ENCODE measurements at regions not wholly inside any gene's neighbourhood (a gene's known extent, or its start where the extent isn't known, plus 50 kb on each side); places are given as distances from the start of the nearest gene placed in this dataset.

GRCh38 chr20:6704132-6704861 is 63.2 kb upstream of the BMP2 start:
- H4K12ac ChIP-seq (ENCODE audit: low read depth, low read length): no peak overlapping the region
- H3K36me3 ChIP-seq (ENCODE audit: control insufficient read depth in 1 of 2, insufficient read depth in 2 of 2, low read length in 2 of 2): no peaks in the 10 kb centered on the region
- no peak overlapping the region for H4K91ac ChIP-seq (ENCODE audit: low read depth, low read length)
- no peaks in the 10 kb centered on the region for H3K27me3 ChIP-seq (ENCODE audit: insufficient read depth, low read length)
- H3K14ac ChIP-seq (ENCODE audit: low read length): no peak overlapping the region
- DNase-seq: no peak
- no peak overlapping the region for H3K9ac ChIP-seq (ENCODE audit: low read length)
- no peak overlapping the region for H3K23ac ChIP-seq (ENCODE audit: low read length)
- H3K4me3 ChIP-seq (ENCODE audit: low read depth, low read length): no peak overlapping the region
- no peak overlapping the region for H2AFZ ChIP-seq (ENCODE audit: insufficient read depth, low read length, poor library complexity)
- no peak overlapping the region for H2BK5ac ChIP-seq (ENCODE audit: low read depth, low read length, poor library complexity)
- H3K18ac ChIP-seq (ENCODE audit: low read length): no peak overlapping the region
- H3K4me1 ChIP-seq (ENCODE audit: control insufficient read depth in 1 of 2, insufficient read depth in 2 of 2, low read length in 2 of 2): peaks cover 8 to 14% of the 10 kb centered on the region in 2 experiments
- no peaks in the 10 kb centered on the region for H3K9me3 ChIP-seq (ENCODE audit: insufficient read depth, low read depth, low read length)
- no peaks in the 10 kb centered on the region for H3K79me1 ChIP-seq (ENCODE audit: low read length)
- WGBS (ENCODE audit: extremely low coverage, insufficient coverage, insufficient read length): no CpG with 5 or more reads among the region's 6 CpGs
- no peak overlapping the region for H3K27ac ChIP-seq (ENCODE audit: low read depth, low read length)
- no peak overlapping the region for H3K4me2 ChIP-seq (ENCODE audit: low read length)
- no peak overlapping the region for H3K4ac ChIP-seq (ENCODE audit: low read depth, low read length)
- no peak overlapping the region for H2AK5ac ChIP-seq (ENCODE audit: low read length)
- H4K8ac ChIP-seq (ENCODE audit: low read depth, low read length): no peak overlapping the region
- no peaks in the 10 kb centered on the region for H3K79me2 ChIP-seq (ENCODE audit: control insufficient read depth, insufficient read depth, low read length, poor library complexity)
- H2BK12ac ChIP-seq (ENCODE audit: low read length): no peak overlapping the region
- H2BK120ac ChIP-seq (ENCODE audit: insufficient read depth, low read length, poor library complexity): no peak overlapping the region

DNA sequence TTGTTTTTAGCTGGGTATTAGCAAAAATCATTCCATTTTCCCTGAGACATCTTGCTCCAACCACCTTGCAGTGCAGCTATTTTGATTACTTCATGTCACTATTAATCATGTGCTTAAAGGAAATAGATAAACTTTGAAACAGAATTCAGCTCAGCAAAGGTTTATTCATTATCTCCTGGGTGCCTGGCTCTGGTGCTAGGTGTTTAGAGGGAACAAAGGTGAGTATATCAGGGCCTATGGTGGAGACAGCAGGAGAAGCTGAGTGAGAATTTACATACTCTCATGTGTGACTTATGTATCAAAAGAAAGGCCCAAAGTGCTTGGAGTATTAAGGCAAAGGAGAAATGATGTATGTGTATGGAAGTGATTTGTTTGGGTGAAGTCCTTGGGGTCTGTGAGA is 63.8 kb upstream of the BMP2 start:
- Histone ChIP-seq H4K91ac (ENCODE audit: low read depth, low read length) (no peak overlapping the region), H3K79me1 (ENCODE audit: low read length) (no peaks in the 10 kb centered on the region), H3K14ac (ENCODE audit: low read length) (no peak overlapping the region), H2BK12ac (ENCODE audit: low read length) (no peak overlapping the region), H3K9me3 (ENCODE audit: insufficient read depth, low read depth, low read length) (no peaks in the 10 kb centered on the region), H2BK120ac (ENCODE audit: insufficient read depth, low read length, poor library complexity) (no peak overlapping the region), H4K12ac (ENCODE audit: low read depth, low read length) (no peak overlapping the region), H3K4me3 (ENCODE audit: low read depth, low read length) (no peak overlapping the region), H3K18ac (ENCODE audit: low read length) (no peak overlapping the region), H2AFZ (ENCODE audit: insufficient read depth, low read length, poor library complexity) (no peak overlapping the region), H3K36me3 (ENCODE audit: control insufficient read depth in 1 of 2, insufficient read depth in 2 of 2, low read length in 2 of 2) (no peaks in the 10 kb centered on the region), H3K4me2 (ENCODE audit: low read length) (no peak overlapping the region), H3K27me3 (ENCODE audit: insufficient read depth, low read length) (no peaks in the 10 kb centered on the region), H2AK5ac (ENCODE audit: low read length) (no peak overlapping the region), H3K9ac (ENCODE audit: low read length) (no peak overlapping the region), H3K27ac (ENCODE audit: low read depth, low read length) (no peak overlapping the region), H3K79me2 (ENCODE audit: control insufficient read depth, insufficient read depth, low read length, poor library complexity) (no peaks in the 10 kb centered on the region), H3K23ac (ENCODE audit: low read length) (no peak overlapping the region), H4K8ac (ENCODE audit: low read depth, low read length) (no peak overlapping the region), H3K4me1 (ENCODE audit: control insufficient read depth in 1 of 2, insufficient read depth in 2 of 2, low read length in 2 of 2) (peaks cover 8 to 14% of the 10 kb centered on the region in 2 experiments), H3K4ac (ENCODE audit: low read depth, low read length) (no peak overlapping the region), H2BK5ac (ENCODE audit: low read depth, low read length, poor library complexity) (no peak overlapping the region)
- no peak for DNase-seq

DNA sequence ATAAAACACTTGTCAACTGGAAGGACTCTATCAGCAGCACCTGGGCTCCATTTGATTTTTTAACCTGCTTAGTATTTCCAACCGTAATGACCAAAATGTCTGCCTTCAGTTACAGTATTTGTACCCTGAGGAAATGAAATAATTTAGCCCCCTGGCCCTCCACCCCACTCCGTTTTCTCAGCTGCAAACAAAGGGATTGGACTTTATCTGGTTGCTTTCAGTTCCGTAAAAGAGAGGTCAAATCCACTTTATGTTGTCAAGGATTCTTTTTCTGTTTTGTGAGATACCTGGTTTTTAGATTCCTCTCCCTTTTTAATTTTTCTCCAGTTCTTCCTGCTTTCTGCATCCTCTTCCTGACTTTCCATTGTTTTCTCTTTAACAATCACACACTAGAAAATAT is 64.4 kb upstream of the BMP2 start:
- no CpG with 5 or more reads among the region's 3 CpGs for WGBS (ENCODE audit: extremely low coverage, insufficient coverage, insufficient read length)

GRCh38 chr20:6702144-6702543 is 65.3 kb upstream of the BMP2 start:
- Histone ChIP-seq H3K79me2 (ENCODE audit: control insufficient read depth, insufficient read depth, low read length, poor library complexity) (no peaks in the 10 kb centered on the region), H2BK12ac (ENCODE audit: low read length) (no peak overlapping the region), H3K27me3 (ENCODE audit: insufficient read depth, low read length) (no peaks in the 10 kb centered on the region), H3K4ac (ENCODE audit: low read depth, low read length) (no peak overlapping the region), H2AFZ (ENCODE audit: insufficient read depth, low read length, poor library complexity) (no peak overlapping the region), H3K79me1 (ENCODE audit: low read length) (peaks cover 2% of the 10 kb centered on the region), H3K23ac (ENCODE audit: low read length) (no peak overlapping the region), H3K18ac (ENCODE audit: low read length) (no peak overlapping the region), H3K9me3 (ENCODE audit: insufficient read depth, low read depth, low read length) (no peaks in the 10 kb centered on the region), H4K12ac (ENCODE audit: low read depth, low read length) (no peak overlapping the region), H2BK5ac (ENCODE audit: low read depth, low read length, poor library complexity) (no peak overlapping the region), H3K14ac (ENCODE audit: low read length) (no peak overlapping the region), H3K4me1 (ENCODE audit: control insufficient read depth in 1 of 2, insufficient read depth in 2 of 2, low read length in 2 of 2) (peaks cover 8 to 16% of the 10 kb centered on the region in 2 experiments), H3K36me3 (ENCODE audit: control insufficient read depth in 1 of 2, insufficient read depth in 2 of 2, low read length in 2 of 2) (no peaks in the 10 kb centered on the region), H3K27ac (ENCODE audit: low read depth, low read length) (no peak overlapping the region), H4K91ac (ENCODE audit: low read depth, low read length) (no peak overlapping the region), H4K8ac (ENCODE audit: low read depth, low read length) (no peak overlapping the region), H2BK120ac (ENCODE audit: insufficient read depth, low read length, poor library complexity) (no peak overlapping the region), H3K4me3 (ENCODE audit: low read depth, low read length) (no peak overlapping the region), H3K4me2 (ENCODE audit: low read length) (no peak overlapping the region), H3K9ac (ENCODE audit: low read length) (no peak overlapping the region), H2AK5ac (ENCODE audit: low read length) (no peak overlapping the region)
- DNase-seq: no peak

More for the DNA sequence above, 64.4 kb upstream of the BMP2 start:
- Histone ChIP-seq H3K27me3 (ENCODE audit: insufficient read depth, low read length) (no peaks in the 10 kb centered on the region), H2AK5ac (ENCODE audit: low read length) (no peak overlapping the region), H3K23ac (ENCODE audit: low read length) (no peak overlapping the region), H3K4me2 (ENCODE audit: low read length) (no peak overlapping the region), H3K79me2 (ENCODE audit: control insufficient read depth, insufficient read depth, low read length, poor library complexity) (no peaks in the 10 kb centered on the region), H3K18ac (ENCODE audit: low read length) (no peak overlapping the region), H4K91ac (ENCODE audit: low read depth, low read length) (no peak overlapping the region), H3K14ac (ENCODE audit: low read length) (no peak overlapping the region), H2BK120ac (ENCODE audit: insufficient read depth, low read length, poor library complexity) (no peak overlapping the region), H4K8ac (ENCODE audit: low read depth, low read length) (no peak overlapping the region), H3K4me1 (ENCODE audit: control insufficient read depth in 1 of 2, insufficient read depth in 2 of 2, low read length in 2 of 2) (peaks cover 10 to 16% of the 10 kb centered on the region in 2 experiments), H3K9ac (ENCODE audit: low read length) (no peak overlapping the region), H3K4ac (ENCODE audit: low read depth, low read length) (no peak overlapping the region), H3K27ac (ENCODE audit: low read depth, low read length) (no peak overlapping the region), H3K9me3 (ENCODE audit: insufficient read depth, low read depth, low read length) (no peaks in the 10 kb centered on the region), H3K79me1 (ENCODE audit: low read length) (no peaks in the 10 kb centered on the region), H2BK12ac (ENCODE audit: low read length) (no peak overlapping the region), H3K36me3 (ENCODE audit: control insufficient read depth in 1 of 2, insufficient read depth in 2 of 2, low read length in 2 of 2) (no peaks in the 10 kb centered on the region), H4K12ac (ENCODE audit: low read depth, low read length) (no peak overlapping the region), H2AFZ (ENCODE audit: insufficient read depth, low read length, poor library complexity) (no peak overlapping the region), H2BK5ac (ENCODE audit: low read depth, low read length, poor library complexity) (no peak overlapping the region), H3K4me3 (ENCODE audit: low read depth, low read length) (no peak overlapping the region)
- DNase-seq: no peak

All from trophoblast cell (in vitro differentiated cells and primary cell).